Activated T-helper 2 cell treated with anti-CD3 and anti-CD28 coated beads, Interferon-gamma antibody, Interleukin-2, Interleukin-4, amounts not matched to agents 10 μg/mL and 5 μg/mL and 100 μg/mL, durations not matched to agents 14 hours and 24 hours and 36 hours (primary cell): ENCODE measurements at regions not wholly inside any gene's neighbourhood (a gene's known extent, or its start where the extent isn't known, plus 50 kb on each side); places are given as distances from the start of the nearest gene placed in this dataset.

Experiments used
- DNase-seq: peaks from one replicate; pipeline ENCODE4 v3.0.0; 2021; ENCODE audit warnings: low spot score
- H3K27ac Mint-ChIP-seq: one replicate; pipeline ENCODE4 v1.8.0; 2021; ENCODE audit warnings: mixed read lengths
- H3K27me3 Mint-ChIP-seq: one replicate; pipeline ENCODE4 v1.8.0; 2021; ENCODE audit warnings: low read depth, mixed read lengths
- H3K36me3 Mint-ChIP-seq: one replicate; pipeline ENCODE4 v1.8.0; 2021; ENCODE audit warnings: low read depth, mixed read lengths
- H3K4me1 Mint-ChIP-seq: one replicate; pipeline ENCODE4 v1.8.0; 2021; ENCODE audit warnings: low read depth, mixed read lengths
- H3K4me3 Mint-ChIP-seq: one replicate; pipeline ENCODE4 v1.8.0; 2021; ENCODE audit warnings: low read depth, mild to moderate bottlenecking, moderate library complexity, mixed read lengths
- H3K9me3 Mint-ChIP-seq: one replicate; pipeline ENCODE4 v1.8.0; 2021; ENCODE audit warnings: mixed read lengths
- intact Hi-C: fragments of 100-400 bp; cut with micrococcal nuclease; formaldehyde crosslinking; loops from one replicate; pipeline ENCODE4 v1.15.1; 2023

DNA sequence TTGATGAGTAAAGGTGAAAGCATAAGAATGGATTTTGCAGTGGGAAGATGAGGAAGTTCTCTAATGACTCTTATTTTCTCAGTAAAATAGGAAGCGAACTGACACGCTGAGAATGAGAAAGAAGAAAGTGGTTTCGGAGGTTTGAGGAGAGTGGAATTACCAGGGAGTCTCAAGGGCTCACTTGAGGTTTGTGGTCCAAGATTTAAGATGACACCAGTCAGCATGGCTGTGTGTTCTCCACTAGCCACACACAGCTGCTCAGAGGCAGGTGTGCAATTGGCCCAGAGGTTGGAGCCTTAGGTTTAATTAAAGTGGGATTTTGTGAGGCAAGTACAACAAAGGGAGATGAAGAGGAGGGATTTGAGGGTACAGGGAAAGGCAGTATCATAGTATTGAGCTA lies 99.6 kb upstream of the NBEA start:
- no peaks in the 10 kb centered on the region for H3K9me3 Mint-ChIP-seq

DNA sequence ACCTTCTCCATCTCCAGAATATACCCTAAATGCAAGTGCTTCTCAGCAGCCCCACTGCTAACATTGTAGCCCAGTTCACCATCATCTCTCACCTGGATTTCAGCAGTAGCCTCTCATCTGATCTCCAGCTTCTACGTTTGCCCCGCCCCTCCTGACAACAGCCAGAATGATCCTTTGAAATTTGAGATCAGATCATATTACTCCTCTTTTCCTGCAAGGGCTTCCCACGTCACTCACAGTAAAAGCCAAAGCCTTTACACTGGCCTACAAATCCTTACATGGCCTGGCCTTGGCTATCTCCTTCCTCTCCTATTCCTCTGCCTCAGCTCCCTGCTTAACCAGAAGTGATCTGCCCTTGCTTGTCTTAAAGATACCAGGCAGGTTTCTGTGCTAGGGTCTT lies 94.3 kb upstream of the NBEA start:
- no peak for DNase-seq
- Mint-ChIP-seq H3K9me3 (no peaks in the 10 kb centered on the region), H3K4me1 (no peaks in the 10 kb centered on the region), H3K27ac (no peak overlapping the region), H3K36me3 (no peaks in the 10 kb centered on the region), H3K4me3 (no peak overlapping the region), H3K27me3 (no peaks in the 10 kb centered on the region)
- intact Hi-C loops: no loop called here

More for the DNA sequence above, 99.6 kb upstream of the NBEA start:
- intact Hi-C loops: no loop called here
- Mint-ChIP-seq H3K4me3 (no peak overlapping the region), H3K27me3 (no peaks in the 10 kb centered on the region), H3K36me3 (no peaks in the 10 kb centered on the region), H3K27ac (no peak overlapping the region), H3K4me1 (no peaks in the 10 kb centered on the region)
- no peak for DNase-seq

DNA sequence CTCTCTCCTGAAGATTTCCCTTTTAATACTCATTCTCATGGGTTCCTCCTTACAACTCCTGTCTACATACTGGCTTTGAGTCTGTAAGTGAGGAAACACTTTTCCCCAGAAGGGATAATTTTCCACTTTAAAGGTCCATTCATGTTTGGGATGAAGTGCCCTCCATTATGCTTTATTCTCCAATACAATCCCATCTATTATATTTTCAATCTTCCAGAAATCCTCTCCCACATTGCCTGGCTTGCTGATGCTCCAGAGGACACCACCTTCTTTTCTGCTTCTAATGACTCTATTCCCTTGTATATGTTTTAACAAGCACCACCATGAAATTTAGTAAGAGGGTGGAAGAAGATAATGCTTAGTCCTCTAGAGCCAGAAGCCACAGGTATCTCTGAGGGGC lies 92.7 kb upstream of the NBEA start:
- Mint-ChIP-seq H3K36me3 (no peaks in the 10 kb centered on the region), H3K4me3 (no peak overlapping the region), H3K9me3 (no peaks in the 10 kb centered on the region), H3K27me3 (no peaks in the 10 kb centered on the region), H3K4me1 (no peaks in the 10 kb centered on the region), H3K27ac (no peak overlapping the region)
- intact Hi-C loops: no loop called here
- DNase-seq: no peak

DNA sequence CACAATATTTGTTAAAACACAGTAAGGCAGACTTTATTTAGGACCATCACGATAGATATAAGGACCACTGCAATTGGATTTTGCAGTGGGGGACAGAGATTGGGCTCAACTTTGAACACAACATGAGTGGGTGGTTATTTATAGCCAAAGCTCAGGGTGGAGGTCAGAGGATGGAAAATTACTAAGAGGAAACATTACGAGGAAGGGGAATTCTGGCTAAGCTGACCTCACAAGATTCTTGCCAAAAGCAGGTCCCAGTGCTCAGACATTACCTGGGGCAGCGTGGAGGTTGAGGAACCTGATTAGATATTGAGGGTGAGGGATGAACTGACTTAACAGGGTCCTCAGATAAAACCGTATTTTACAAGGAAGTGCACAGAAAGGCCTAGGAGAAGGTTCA lies 88.9 kb upstream of the NBEA start:
- no peak overlapping the region for H3K4me3 Mint-ChIP-seq
- H3K4me1 Mint-ChIP-seq: no peaks in the 10 kb centered on the region
- H3K27ac Mint-ChIP-seq: no peak overlapping the region
- no peaks in the 10 kb centered on the region for H3K9me3 Mint-ChIP-seq
- intact Hi-C loops: no loop called here
- no peak for DNase-seq
- H3K36me3 Mint-ChIP-seq: no peaks in the 10 kb centered on the region
- no peaks in the 10 kb centered on the region for H3K27me3 Mint-ChIP-seq

DNA sequence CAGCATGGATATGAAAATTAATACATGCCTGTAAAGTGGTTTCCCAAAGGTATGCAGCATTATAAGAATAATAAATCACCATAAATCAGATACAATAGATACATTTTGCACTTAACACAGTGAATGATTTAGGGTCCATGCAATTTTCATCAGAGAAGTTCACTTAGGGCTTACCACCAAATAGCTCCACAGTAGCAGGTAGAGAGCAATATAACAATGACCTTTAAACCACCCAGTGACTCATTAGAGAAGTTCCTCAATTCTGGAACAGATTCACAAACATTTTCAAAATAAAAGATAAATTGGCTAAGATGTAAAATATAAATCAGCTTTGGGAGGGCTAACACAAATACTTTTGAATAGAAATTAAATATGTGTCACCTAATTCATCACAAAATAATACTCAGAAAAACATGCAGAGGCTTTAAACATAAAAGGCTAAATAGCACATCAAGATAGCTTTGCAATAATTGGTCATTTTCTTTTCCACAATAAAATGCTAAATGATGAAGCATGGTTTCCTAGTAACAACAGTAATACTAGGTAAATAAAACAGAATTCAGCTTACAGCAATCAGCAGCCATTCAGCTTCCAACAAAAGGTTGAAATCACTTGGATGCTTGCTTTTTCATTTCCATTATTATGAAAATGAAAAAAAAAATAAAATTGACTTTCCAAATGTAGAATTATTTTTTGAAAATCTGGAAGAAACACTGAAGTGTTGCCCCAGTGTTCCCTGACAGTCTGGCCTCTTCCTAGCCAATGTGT lies 84.3 kb upstream of the NBEA start:
- intact Hi-C loops: no loop called here
- H3K27me3 Mint-ChIP-seq: no peaks in the 10 kb centered on the region
- DNase-seq: no peak
- H3K4me3 Mint-ChIP-seq: no peak overlapping the region
- no peaks in the 10 kb centered on the region for H3K4me1 Mint-ChIP-seq
- no peaks in the 10 kb centered on the region for H3K36me3 Mint-ChIP-seq
- no peaks in the 10 kb centered on the region for H3K9me3 Mint-ChIP-seq
- no peak overlapping the region for H3K27ac Mint-ChIP-seq

DNA sequence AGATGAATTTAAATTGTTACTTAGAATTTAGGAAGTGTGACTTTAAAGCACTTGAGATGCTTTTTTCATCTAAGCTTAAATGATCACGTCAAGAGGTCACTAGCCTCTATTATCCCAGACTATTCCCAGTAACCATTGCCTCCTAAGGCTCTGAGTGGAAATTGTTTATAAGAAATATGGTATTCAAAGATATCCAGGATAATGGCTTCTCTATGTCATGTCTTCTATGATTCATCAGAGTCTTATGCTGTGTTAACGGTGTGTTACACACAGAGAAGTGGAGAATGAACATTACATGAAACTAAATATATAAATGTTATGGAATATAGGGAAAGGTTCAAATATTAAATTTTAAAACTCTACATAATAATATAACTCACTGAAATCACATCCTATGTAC lies 79.8 kb upstream of the NBEA start:
- Mint-ChIP-seq H3K4me3 (no peak overlapping the region), H3K4me1 (no peaks in the 10 kb centered on the region), H3K27ac (no peak overlapping the region), H3K36me3 (no peaks in the 10 kb centered on the region), H3K9me3 (no peaks in the 10 kb centered on the region), H3K27me3 (no peaks in the 10 kb centered on the region)
- intact Hi-C loops: no loop called here
- DNase-seq: no peak

DNA sequence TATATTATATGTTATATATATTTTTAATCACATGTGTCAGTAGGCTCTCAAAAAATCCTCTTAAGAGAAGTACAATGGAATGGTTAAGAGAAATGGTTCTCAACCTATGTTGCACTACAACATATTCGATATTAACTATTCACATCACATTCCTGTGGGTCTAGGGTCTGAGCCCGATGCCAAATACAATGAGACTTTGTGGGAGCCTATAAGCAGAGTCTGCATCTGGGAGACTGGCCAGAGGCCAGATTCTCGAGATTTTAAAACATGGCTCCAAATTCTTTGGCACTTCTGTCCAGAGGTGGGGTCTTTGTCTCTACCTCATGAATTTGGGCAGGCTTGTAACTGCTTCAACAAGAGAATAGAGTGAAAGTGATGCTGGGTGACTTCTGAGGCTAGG lies 79.4 kb upstream of the NBEA start:
- Mint-ChIP-seq H3K27ac (no peak overlapping the region), H3K36me3 (no peaks in the 10 kb centered on the region), H3K4me1 (no peaks in the 10 kb centered on the region), H3K4me3 (no peak overlapping the region), H3K27me3 (no peaks in the 10 kb centered on the region), H3K9me3 (no peaks in the 10 kb centered on the region)
- DNase-seq: no peak
- intact Hi-C loops: no loop called here

DNA sequence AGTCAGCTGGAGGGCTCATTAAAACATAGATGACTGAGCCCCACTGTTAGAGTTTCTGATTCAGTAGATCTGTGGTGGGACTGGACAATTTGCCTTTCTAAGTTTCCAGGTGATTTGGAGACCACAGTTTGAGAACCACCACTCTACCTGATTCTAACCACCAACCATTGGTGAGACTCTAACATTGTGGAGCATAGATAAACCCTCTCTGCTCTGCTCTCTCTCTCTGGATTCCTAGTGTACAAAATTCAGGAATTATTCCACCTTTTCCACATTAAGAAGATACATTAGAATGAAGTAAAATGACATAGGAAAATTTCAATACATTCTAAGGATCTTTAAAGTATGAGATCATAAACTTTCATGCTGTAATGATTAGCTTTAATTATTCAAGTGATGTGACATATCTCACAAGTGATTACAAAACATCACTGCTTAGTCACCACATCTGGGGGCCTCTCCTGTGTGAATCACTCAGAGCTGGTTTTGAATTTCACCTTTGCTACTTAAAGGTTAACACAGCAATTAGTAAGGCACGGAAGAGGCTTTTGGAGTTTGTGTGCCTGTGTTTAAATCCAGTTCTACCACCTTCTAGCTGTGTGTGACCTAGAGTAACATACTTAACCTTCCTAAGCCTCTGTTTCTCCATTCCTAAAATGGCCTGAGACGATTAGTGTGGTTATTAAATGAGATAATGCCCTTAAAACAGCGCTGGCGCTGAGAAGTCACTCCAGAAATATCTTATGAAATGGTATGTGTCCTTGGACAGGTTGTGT lies 78.5 kb upstream of the NBEA start:
- Mint-ChIP-seq H3K27me3 (no peaks in the 10 kb centered on the region), H3K9me3 (no peaks in the 10 kb centered on the region), H3K36me3 (no peaks in the 10 kb centered on the region), H3K4me3 (no peak overlapping the region), H3K4me1 (no peaks in the 10 kb centered on the region), H3K27ac (no peak overlapping the region)
- intact Hi-C loops: no loop called here
- no peak for DNase-seq

DNA sequence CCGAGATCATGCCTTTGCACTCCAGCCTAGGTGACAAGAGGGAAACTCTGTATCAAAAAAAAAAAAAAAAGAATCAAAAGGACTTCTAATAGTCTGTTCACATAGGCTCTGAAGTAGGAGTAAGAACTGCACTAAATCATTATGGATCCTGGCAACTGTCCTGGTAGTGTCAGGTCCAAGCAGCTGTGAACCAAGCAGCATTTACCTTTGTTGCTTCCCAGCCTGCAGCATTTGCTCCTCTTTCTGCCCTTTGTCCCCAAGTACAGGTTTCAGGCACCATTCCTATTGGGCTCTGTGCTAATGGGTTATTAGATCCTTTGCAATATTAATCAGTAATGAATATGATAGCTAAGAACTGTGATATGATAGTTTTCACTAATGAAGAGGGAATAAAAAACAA lies 77.4 kb upstream of the NBEA start:
- DNase-seq: no peak
- no peak overlapping the region for H3K4me3 Mint-ChIP-seq
- H3K27ac Mint-ChIP-seq: no peak overlapping the region
- H3K4me1 Mint-ChIP-seq: no peaks in the 10 kb centered on the region
- H3K36me3 Mint-ChIP-seq: no peaks in the 10 kb centered on the region
- intact Hi-C loops: no loop called here
- H3K9me3 Mint-ChIP-seq: no peaks in the 10 kb centered on the region
- H3K27me3 Mint-ChIP-seq: no peaks in the 10 kb centered on the region

DNA sequence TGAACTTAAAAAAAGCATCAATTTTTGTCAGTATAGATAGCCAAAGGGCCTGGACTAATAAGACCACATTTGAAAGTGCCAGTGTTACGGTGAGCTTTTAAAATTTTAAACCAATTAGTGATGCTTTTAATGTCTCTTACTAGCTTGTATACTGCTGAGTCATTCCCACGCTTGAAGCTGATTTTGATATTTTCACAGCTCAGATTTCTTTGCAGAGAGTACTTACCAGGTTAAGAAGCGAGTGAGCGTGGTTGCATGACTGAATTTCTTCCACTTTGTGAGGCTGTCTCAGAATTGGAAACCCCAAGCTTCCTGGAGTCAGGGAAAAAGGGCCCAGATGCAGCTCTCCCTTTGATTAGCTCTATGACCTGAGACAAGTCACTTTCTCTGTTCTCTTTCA lies 74.5 kb upstream of the NBEA start:
- Mint-ChIP-seq H3K4me1 (no peaks in the 10 kb centered on the region), H3K9me3 (no peaks in the 10 kb centered on the region), H3K27ac (no peak overlapping the region), H3K36me3 (no peaks in the 10 kb centered on the region), H3K4me3 (no peak overlapping the region), H3K27me3 (no peaks in the 10 kb centered on the region)
- intact Hi-C loops: no loop called here
- DNase-seq: no peak

DNA sequence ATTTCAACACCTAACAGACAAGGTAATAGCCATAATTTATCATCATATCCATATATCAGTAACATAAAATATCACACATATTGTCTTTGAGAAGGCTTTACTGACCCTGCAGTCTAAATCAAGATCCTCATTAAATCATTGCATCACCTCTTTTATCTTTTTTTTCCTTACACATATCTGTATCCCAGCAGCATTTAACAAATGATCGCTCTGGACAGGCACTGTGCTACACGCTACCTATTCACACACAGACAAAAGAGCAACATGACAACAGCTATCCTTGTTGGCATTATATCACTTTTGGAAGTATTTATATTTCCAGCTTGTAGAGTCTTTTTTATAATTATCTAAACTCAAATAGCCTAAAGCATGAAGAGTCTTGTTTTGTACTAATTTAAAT lies 73.3 kb upstream of the NBEA start:
- intact Hi-C loops: no loop called here
- H3K4me3 Mint-ChIP-seq: no peak overlapping the region
- no peaks in the 10 kb centered on the region for H3K4me1 Mint-ChIP-seq
- H3K27ac Mint-ChIP-seq: no peak overlapping the region
- no peaks in the 10 kb centered on the region for H3K27me3 Mint-ChIP-seq
- H3K9me3 Mint-ChIP-seq: no peaks in the 10 kb centered on the region
- DNase-seq: no peak
- H3K36me3 Mint-ChIP-seq: no peaks in the 10 kb centered on the region

DNA sequence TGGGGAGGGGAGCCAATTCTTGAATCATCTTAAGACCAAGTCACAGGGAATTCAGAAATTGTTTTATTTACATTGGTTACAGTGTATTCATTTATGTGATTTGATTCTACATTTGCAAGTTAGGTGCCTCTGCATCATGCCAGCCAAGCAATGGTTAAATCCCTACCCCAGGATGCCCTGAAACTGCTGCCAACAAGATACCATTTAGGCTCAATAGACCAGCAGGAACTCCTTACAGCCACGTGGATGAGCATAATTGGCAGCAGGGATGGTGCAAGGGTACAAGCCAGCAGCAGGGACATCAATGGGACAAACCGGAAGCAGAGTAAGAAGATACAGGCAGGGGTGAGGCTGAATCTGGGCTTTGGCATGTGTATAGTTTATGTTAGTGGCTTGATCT lies 72.4 kb upstream of the NBEA start:
- no peak for DNase-seq
- intact Hi-C loops: no loop called here
- no peaks in the 10 kb centered on the region for H3K36me3 Mint-ChIP-seq
- no peaks in the 10 kb centered on the region for H3K27me3 Mint-ChIP-seq
- H3K27ac Mint-ChIP-seq: no peak overlapping the region
- H3K9me3 Mint-ChIP-seq: no peaks in the 10 kb centered on the region
- H3K4me1 Mint-ChIP-seq: no peaks in the 10 kb centered on the region
- H3K4me3 Mint-ChIP-seq: no peak overlapping the region

DNA sequence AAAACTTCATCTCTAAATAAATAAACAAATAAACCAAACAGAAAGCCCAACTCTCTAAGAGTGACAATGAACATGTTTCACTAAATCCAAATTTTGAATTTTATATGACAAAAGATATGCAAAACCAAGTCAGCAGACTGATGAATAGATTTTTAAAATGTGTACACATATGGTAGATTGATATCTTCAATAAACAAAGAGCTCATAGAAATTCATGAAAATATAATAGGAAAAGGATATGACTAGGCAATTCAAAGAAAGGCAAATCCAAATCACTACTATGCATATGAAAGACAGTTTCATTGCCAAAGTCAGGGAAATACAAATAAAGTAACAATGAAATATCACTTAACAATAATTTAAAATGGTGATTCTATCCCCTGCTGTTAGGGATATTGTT lies 63.7 kb upstream of the NBEA start:
- no peak overlapping the region for H3K4me3 Mint-ChIP-seq
- H3K27ac Mint-ChIP-seq: no peak overlapping the region
- H3K27me3 Mint-ChIP-seq: no peaks in the 10 kb centered on the region
- H3K4me1 Mint-ChIP-seq: no peaks in the 10 kb centered on the region
- H3K9me3 Mint-ChIP-seq: no peaks in the 10 kb centered on the region
- no peak for DNase-seq
- intact Hi-C loops: no loop called here
- H3K36me3 Mint-ChIP-seq: no peaks in the 10 kb centered on the region
